Skin of body (tissue), 1 donor: ENCODE measurements at regions not wholly inside any gene's neighbourhood (a gene's known extent, or its start where the extent isn't known, plus 50 kb on each side); places are given as distances from the start of the nearest gene placed in this dataset.

Experiments used
- DNase-seq: peaks from one replicate; lab custom pipeline; 2025; lab: John Stamatoyannopoulos, UW

DNA sequence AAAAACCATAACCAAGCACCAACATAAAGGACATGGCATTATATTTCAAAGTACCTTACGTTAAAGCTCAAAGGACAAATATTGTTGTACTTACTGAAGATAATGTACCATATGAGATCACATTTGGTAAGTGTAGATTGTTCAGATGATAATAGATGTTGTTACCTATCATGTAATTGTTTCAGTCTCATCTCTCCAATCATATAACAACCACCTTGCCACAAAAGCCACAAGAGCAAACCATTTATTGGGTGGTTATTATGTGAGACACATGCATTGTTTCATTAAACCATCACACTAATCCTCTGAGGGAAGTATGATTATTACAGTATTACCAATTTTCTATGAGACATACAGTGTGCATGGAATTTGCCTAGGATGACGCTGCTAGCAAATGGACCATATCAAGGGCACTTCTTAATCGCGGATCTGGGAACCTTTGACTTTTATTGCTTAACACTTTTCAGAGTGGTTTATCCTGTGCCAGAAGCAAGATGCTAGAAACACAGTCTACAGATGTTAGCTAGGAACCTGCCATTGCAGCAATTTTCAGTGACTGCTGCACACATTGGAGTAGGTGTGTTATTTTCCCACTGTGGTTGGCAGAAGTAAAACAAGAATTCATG lies 149.8 kb upstream of the AKIRIN2 start:
- no peak for DNase-seq

DNA sequence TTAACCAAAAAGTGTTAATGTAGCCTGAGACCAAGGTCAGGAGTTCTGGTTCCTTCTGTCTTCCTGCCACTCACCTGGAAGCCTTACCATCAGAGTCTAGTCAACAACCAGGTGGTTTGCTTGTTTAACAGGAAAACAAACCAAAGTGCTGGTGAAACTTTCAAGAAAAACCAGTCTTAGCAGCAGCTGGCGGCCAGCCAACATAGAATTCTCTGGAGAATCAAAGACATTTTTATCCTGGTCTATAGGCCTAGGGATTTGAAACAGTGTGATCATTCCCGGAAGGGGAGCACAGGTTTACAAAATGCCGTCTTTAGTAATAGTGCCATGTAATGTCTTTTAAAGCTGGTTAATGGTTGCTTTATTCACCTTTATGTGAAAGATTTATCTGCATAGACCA lies 146.6 kb upstream of the AKIRIN2 start:
- DNase-seq, result no peak

DNA sequence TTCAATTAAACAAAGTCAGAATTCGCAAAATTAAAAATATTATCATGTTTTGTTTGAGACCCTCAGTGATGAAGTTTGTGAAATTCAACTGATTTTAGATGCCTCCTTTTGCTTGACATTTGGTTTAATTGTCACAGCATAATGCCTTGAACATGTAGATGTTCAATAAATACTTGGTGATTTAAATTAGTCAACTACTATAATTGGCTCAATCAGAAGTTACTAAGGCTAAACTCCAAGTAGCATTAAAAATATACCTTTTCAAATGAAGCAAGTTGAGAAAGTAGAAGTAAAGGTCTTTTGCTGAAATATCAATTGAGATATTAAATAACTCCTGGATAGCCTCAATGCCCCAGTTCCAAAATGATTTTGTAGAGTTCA lies 145.8 kb upstream of the AKIRIN2 start:
- DNase-seq, result no peak

DNA sequence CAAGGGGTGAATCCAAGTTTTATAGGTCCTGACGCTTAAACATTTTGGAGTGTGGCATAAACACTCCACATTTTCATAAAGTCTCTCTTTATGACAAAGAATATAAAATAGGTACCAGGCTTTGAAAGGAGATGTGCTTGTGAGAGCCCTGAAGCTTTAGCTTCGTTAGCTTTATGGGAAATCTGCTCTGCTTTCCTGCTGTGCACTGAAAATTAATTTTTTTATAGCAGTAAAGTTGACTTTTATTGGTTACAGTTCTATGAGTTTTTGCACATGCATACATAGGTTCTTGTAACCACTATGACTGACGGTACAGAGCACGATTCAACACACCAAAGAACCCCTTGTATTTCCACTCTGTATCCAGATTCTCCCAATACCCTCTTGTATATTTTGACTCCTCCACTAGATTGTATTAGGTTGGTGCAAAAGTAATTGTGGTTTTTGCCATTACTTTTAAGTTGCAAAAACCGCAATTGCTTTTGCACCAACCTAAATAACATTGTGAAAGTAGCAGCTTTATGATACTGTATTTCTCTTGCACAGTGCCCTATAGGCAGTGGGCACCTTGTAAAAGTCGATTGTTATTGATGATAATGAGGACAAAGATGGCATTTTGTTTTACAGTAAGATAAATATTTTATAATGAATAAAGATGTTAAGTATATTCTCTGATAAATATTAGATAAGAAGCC lies 145.2 kb upstream of the AKIRIN2 start:
- no peak for DNase-seq

DNA sequence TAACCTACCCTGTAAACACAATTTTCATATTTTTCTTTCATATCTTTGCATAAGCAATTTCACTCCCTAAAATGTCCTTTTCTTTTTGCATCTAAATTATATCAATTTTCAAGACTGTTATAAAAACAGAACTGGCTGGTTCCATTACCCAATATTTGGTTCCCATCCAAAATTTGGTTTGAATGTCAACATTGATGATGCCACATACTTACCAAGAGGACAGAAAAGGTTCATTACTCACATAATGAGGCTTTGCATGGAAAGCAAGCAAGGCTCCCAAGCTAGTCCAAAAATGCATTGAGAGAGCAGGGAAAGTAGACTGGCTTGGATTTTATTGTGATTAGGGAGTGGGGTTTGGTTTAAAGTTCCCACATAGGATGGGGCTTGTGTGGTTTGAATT lies 144.4 kb upstream of the AKIRIN2 start:
- no peak for DNase-seq

DNA sequence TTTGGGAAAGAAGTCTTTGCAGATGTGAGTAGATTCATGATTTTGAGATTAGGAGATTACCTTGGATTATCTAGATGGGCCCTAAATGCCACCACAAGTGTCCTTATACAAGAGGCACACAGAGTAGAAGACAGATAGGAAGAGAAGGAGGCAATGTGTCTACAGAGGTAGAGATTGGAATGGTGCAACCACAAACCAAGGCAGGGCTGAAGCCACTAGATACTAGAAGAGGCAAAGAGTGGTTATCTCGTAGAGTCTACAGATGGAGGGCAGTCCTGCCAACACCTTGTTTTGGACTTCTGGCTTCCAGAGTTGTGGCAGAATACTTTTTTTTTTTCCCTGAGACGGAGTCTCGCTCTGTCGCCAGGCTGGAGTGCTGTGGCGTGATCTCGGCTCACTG lies 138.3 kb upstream of the AKIRIN2 start:
- DNase-seq, result no peak

DNA sequence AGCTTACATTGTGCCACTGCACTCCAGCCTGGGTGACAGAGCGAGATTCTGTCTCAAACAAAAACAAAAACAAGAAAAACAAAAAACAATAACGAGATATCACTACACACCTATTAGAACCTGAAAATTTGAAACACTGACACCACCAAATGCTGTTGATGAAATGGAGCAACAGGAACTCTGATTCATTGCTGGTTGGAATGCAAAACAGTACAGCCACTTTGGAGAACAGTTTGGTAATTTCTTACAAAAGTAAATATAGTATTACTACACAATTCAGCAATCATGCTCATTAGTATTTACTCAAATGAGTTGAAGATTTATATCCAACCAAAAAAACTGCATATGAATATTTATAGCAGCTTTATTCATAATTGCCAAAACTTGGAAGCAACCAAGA lies 135.8 kb upstream of the AKIRIN2 start:
- DNase-seq, result no peak

DNA sequence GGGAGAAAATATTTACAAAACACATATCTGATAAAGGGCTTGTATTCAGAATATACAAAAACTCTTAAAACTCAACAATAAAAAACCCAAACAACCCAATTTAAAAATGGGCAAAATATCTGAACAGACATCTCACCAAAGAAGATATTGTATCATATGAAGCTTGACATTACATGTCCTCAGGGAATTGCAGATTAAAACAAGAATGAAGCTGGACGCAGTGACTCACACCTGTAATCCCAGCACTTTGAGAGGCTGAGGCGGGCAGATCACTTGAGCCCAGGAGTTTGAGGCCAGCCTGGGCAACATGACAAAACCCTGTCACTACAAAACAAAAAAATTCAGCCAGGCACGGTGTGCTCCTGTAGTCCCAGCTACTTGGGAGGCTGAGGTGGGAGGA lies 135.4 kb upstream of the AKIRIN2 start:
- DNase-seq, result no peak

DNA sequence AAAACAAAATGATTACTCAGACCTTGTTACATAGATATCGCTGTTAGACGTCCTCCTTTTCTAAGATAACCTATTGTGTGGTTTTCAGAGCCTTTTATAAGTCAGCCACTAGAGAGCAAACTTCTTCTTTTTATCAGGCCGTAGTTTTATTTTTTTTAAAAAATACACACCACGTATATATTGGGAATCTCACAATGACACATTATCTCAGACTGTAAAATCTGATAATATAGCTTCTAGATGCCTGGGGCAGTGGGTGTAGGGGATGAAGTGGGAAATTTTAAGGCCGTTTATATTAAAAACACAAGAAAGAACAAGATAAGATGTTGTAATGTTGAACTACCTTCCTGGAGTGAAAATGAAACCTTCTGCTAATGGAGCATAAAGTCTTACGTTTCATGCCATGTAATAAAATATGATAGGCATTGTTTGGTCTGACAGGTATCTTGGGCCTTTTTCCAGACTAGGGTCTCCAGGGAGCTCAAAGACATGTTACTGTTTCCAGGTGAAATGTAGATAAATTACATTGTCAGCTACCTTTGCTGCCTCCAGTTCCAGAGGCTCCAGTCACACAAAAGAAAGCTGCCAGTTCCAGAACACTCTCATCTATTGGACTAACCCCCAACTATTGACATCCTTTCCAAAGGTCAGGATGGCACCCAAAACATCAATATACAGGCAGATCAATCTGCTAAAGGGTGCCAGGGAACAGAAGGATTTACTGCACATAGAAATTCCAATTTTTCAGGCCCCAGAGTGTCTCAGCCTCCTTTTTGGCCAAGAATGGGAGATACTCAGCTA lies 130.2 kb upstream of the AKIRIN2 start:
- no peak for DNase-seq

DNA sequence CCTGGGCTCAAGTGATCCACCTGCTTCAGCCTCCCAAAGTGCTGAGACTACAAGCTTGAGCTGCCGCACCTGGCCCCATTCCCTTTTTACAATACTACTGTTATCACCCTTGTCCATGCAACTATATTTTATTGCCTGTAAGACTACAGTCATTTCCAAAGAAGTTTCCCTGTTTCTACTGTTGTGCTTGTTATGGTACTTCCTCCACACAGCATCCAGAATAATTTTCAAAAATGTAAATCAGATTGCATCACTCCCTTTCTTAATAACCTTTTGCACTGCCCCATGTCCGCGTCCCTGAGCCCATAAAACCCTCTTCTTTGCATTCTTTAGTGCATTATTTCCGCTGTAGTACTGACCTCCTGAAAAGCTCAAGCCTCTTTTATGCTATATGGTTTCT lies 128.9 kb upstream of the AKIRIN2 start:
- DNase-seq, result no peak

DNA sequence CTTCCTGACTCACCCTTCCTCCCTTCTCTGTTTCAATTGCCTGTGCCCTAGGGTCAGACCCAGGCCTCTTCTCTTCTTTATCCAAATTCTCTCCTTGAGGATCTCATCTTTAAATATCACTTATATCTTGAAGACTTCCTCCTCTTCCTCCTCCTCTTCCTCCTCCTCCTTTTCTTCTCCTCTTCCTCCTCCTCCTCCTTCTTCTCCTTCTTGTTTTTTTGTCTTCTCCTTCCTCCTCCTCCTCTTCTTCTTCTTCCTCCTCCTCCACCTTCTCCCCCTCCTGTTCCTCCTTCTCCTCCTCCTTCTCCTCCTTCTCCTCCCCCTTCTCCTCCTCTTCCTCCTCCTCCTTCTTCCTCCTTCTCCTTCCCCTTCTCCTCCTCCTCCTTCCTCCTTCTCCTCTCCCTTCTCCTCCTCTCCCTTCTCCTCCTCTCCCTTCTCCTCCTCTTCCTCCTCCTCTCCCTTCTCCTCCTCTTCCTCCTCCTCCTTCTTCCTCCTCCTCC lies 127.6 kb upstream of the AKIRIN2 start:
- no peak for DNase-seq

DNA sequence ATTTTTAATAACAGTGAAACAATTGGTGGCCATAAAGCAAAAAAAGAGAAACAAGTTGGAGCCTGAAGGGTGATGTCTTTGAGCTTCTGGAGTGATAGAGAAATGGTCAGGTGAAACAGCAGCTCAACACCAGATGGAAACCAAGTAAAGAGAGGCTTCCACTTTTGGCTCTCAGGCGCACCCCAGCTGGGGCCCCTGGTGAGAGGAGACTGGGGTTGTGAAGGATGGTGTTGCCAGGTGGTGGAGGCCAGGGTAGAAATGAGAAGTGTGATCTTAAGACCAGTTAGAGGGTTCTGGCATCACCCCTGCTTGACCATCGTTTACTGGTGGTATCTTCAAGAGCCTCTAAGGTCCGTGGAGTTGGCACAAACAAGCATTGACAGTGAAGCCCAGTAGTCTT lies 126.0 kb upstream of the AKIRIN2 start:
- DNase-seq, result no peak

DNA sequence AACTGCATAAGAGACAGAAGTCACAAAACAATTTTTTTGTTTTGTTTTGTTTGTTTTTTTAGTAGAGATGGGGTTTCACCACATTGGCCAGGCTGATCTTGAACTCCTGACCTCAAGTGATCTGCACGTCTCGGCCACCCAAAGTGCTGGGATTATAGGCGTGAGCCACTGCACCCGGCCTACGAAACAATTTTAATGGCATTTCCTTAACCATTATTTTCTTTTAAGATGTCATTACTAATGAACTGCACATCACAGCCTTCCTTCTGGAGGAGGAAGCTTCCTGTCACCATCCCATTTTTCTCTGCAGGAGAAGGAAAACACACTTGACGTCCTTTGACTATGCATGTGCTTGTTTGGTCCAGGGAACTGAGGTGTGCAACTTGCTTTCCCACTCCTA lies 125.3 kb upstream of the AKIRIN2 start:
- DNase-seq, result no peak

DNA sequence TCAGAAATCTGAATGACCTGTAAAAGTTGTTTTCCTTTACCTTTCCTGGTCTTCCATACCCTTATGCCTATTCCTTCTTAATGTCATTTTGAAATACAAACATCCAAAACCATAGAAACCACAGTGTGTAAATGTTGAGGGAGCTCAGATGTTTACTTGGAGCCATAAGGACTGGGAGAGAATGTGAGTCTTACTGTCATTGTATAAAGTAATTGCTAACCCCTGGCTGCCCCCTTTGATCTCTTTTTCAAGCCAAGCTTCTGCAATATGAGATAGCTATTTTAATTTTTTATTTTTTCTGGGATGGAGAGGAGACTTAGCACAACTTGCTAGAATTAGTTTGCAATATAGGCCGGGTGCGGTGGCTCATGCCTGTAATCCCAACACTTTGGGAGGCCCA lies 124.4 kb upstream of the AKIRIN2 start:
- DNase-seq, result peak; percentile 16

DNA sequence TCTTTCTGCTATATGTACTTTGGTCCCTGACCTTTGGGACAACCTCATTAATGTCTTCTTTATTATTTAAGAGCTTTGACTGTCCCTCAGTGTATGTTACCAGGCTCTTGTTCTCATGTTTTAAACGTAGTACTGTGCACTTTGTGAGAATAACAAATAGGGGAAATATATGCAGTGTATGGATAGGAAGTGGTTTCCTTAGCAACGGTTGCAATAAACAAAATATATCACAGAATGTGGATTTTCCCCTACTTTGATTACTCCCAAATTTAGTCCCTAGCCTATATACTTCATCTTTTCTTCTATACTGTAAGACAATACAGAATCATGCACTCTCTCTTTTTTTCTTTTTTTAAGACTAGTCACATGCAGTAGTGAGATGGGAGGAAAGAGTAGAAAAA lies 123.8 kb upstream of the AKIRIN2 start:
- DNase-seq, result peak; percentile 20

DNA sequence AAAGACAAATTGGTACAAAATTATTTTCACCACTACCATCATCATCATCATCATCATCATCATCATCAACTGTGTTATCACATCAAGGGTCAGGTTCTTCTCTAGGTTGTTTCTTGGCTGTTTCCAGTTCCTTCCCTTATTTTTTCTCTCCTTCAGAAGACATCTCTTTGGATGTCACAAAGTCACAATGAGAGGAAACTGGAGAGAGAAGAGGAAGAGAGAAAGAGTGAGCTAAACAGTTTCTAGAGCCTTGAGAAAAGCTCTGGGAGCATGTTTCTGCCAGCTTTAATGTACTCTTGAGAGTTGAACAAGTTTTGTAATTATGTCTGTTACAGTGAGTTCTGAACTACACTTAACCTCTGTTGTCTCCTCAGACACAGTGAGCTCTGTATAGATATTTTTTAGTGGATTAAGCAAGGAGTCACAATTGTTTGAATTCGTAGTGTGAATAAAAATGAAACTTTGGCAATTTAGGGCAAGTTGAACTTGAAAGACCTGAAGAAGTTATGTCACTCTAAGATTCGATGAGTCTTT lies 123.0 kb upstream of the AKIRIN2 start:
- DNase-seq, result no peak

DNA sequence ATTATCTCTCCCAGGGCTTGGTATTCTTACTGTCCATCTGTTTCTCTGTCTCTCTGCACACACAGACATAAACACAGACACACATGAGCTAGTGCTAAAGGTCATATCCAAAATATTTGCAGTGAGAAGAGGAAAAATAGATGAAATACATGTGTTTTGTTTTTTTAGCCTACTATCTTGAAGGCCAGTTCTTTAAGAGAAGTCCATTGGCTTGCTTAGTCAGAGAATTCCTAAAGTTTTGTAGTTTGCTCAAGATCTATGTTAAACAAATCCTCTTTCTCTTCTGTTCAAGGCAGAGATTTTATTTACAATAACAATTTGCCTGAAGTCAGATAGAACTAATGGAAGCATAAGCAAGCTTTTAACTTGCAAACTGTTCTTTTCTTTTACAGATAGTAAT lies 120.0 kb upstream of the AKIRIN2 start:
- peak; percentile 28 for DNase-seq

DNA sequence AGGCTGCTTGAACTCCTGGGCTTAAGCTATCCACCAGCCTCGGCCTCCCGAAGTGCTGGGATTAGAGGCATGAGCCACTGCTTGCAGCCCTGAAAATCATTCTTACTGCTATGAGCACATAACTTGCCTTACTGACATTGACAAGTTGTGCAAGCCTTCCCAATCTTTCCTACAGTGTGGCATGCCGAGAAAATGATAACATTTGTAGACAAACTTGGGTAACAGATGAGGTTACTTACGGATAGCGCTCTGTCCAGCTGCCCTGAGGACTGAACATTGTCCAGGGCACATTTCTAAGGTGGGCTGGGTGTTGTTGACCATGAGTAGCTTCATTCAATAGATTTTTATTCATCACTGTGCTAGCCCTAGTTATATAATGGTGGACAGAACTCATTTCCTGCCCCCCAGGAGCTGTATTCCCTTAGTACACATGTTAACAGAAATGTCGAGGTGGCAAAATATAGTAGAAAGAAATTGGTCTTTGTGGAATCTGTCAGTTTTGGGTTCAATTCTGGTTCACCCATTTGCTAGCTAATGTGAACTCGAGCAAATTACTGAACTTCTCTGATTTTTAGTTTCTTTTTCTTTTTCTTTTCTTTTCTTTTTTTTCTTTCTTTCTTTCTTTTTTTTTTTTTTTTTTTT lies 118.4 kb upstream of the AKIRIN2 start:
- no peak for DNase-seq

DNA sequence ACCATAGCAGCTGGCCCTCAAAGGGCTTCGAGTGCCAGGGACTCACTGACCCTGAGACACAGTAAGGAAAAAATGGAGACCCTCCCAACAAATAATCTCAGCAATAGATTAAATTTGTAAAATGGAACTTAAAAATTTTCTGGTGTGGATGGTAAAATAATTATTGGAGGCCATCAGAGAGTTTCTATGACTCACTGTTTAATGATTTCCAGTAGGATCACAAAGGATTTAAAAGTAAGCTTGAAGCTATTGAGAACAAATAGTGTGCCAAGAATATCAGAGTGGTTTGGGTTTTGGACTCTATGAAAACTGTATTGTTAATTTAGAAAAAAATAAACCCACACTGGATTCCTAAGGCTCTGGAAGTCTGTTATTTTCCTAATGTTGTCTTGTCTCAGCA lies 115.2 kb upstream of the AKIRIN2 start:
- no peak for DNase-seq

DNA sequence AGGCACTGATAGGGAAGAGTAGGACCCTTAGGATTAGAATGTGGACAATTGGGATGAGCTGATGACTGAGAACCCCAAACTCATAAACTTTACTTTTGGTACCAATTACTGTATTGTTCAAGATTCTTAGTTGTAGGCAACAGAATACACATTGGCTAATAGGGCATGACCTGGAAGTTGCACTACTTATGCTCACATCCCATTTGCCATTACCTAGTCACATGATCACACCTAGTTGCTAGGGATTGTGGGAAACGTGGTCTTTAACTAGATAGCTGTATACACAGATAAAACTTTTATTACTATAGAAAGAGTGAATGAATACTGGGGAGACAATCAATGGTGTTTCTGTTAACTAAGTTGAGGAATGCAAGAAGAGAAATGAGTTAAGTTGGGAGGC lies 113.4 kb upstream of the AKIRIN2 start:
- DNase-seq, result no peak

DNA sequence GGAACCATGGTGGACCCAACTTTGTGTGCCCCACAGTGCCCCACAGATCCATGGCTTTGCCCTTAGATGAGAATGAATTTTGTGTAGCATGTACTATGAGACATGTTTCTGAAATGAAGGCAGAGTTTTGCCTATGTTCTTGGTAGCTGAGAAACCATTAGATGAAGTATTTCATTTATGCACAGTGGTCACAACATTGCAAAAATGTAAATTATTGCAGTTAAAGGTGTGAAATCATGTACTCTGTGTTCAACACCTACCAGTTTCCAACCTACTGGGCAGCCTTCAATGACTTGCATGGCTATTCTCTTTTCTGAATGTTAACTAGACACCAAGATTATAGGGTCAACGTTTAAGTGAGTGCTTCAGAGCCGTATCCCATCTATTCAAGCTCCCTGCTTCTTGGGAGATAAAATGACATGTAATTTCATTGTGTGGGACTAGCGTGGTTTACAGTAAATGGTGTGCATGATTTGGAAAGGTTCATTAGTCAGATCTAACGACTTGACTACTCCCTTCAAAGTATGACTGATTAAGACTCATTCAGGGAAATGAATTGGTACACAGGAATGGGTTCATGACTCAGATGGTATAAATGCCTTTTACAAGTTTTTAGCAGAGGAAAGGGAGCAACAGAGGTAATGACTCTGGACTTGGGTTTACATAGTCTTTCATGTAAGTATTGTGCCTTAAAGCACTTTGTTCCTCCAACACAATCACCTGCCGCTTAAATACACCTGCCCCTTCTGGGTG lies 106.1 kb upstream of the AKIRIN2 start:
- DNase-seq, result no peak
